ENCODE measurements at regions not wholly inside any gene's neighbourhood (a gene's known extent, or its start where the extent isn't known, plus 50 kb on each side); places are given as distances from the start of the nearest gene placed in this dataset.

DNA sequence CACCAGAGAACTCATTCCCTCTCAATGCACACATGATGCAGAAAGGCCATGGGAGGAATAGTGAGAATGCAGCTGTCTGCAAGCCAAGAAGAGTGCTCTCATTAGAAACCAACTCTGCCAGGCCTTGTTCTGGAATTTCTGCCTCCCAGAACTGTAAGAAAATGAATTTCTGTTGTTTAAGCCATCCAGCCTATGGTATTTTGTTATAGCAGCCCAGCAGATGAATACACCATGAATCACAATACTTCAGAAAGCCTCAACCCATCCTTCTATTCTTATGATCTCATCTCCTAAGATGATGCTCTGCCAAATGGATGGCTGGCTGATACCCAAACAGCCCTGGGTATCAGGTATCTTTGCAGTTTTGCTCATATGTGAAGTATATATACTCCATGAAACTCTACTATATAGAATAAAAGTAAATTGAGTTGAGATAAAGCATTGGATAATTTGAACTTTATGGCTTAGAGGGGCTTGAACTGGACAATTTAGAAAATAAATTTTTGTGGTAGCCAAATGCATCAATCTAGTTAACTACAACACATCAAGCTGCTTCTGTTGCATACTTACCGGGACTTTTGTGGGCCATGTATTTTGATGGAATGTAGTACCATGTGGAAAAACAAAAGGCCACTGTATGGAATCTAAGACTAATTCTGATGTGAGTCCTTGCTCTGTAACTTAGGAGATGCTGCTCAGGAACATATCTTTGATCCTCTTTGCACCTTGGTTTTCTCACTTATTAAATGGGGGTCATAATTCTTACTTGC is 245.9 kb downstream of the HS3ST1 start:
- no peak for FAIRE-seq

- FAIRE-seq: no peak
Measured at GRCh38 chr4:11182031-11182430, 246.7 kb downstream of the HS3ST1 start.

DNA sequence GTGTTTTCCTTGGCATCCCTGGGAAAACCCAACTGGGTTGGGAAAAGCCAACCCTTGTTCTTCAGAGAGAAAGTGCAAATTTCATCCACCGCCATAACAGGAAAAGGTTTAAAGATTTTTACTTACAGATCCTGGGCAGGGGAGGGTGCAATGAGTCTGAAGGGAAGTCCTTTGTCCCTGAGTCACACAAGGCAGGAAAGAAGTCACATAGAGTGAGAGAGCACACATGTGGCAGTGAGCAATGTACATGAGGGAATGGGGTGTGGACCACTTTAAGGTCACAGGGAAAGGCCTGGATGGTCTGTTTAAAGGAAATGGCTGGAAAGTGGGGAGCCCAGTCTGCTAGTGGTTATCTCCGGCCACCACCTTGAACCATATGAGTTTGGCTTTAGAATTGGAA is 248.9 kb downstream of the HS3ST1 start:
- FAIRE-seq: no peak

- FAIRE-seq: no peak
Measured at GRCh38 chr4:11178433-11178832, 250.3 kb downstream of the HS3ST1 start.

DNA sequence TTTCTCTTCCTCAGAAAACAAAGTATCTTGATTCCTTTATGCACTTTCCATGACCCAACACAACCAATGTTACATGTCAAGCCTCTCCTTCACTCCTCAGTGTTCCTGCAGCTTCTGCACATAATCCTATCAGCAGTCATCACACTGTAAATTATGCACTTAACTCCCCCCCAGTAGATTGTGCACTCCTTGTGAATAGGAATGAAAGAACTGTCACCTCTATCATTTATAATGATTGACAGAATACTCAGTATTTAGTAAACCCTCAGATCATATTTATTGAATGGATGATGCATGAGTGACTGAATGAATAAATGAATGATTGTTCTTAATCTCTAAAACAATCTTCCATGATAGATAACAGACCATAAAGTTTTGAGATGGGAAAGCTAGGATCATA is 253.3 kb downstream of the HS3ST1 start:
- FAIRE-seq: no peak

DNA sequence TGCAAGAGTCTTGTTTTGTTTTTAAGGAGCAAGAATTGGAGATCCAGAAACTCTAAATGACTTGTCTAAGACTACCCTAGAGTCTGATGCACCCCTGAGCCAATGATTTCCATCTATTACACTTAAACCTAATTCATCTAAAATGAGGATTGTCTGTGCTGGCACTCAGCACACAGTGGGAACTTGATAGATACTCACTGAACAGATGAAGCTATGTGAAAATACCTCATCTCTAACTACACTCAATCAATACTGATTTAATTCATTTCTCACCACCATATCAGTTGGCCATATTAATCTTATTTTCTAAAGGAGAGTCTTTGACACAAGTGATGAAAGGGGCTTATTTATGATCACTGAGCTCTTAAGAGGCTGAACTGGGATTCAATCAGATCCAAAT is 262.1 kb downstream of the HS3ST1 start:
- FAIRE-seq: no peak

DNA sequence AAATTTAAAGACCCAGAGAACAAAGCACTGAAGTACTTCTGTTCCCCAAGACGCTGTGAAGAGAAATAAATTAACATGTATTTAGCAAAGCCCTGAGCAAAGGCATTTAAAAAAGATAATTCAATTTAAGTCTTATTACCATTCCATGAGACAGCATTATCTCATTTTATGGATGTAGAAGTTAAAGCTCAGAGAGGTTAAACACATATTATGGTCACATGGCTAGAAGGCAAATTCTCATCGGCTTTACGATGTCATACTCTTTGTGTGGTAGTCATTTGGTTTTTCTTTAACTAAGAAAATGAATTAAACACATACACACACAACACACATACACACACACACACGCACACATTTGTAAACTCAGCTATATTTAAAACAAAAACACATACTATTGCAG is 262.7 kb downstream of the HS3ST1 start:
- FAIRE-seq: no peak

DNA sequence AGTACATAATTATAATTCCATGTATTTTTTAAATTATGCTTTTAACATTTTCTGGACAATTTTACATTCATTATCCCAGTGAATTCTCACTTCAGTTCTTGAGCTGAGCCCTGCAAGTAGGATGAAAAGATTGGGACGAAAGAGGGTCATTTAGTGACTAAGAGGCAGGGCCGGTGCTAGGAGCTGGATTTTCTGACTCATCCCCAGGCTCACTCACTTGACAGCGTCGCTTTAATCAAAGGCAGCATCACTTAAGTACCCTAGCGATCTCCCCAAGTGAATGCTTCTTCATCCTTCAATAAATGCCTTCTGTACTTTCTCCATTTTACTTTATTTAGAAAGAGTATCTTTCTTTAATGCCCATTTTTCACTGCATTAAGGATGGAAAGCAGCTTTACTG is 263.6 kb downstream of the HS3ST1 start:
- no peak for FAIRE-seq

- no peak for FAIRE-seq
Measured at GRCh38 chr4:11160288-11160687, 268.4 kb downstream of the HS3ST1 start.

DNA sequence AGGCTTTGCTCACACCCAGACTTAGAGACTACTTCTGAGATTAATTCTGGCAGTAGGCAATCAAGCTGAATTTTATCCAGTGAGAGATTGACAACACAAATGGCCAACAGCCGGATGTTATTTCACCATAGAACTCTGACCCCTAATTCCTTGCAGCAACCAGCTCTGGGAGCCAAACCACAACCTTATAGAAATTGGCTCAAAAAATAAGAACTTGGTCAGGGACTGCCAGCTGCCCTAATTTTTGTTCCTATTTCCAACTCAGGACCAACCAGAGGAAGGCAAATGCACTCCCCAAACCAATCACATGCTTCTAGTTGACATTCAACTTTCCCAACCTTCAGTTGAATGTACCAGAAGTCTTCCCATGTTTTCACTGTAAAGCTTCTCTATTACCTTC is 269.7 kb downstream of the HS3ST1 start:
- no peak for FAIRE-seq

DNA sequence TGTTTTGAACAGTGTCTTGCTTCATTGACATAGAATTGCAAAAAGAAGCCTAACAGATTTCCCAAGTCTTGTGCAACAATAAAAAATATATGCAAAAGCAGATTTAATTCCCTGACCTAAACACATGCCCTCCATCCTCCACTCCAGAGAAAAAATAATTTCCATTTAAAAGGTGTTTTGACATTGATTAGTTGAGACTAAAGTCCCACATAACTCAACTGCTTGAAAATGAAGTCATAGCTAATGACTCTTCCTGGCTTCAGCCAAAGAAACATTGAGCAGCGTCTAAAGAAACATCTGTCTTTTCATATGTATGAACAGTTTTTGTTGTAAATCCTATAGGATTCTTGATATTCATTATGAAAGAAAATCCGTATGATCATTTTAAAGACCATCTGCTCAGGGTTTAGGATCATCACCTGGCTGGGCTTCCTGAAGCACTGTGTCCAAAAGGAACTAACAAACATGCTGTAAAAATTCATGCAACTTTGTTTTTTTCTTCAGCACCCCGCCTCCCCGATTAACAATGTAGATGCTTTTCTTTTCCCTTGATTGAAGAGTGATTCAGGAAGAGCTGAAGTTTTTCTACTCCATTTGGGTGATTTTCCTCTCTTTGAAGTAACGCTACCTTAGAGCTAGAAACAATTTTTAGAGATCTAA is 273.4 kb downstream of the HS3ST1 start:
- no peak for FAIRE-seq

DNA sequence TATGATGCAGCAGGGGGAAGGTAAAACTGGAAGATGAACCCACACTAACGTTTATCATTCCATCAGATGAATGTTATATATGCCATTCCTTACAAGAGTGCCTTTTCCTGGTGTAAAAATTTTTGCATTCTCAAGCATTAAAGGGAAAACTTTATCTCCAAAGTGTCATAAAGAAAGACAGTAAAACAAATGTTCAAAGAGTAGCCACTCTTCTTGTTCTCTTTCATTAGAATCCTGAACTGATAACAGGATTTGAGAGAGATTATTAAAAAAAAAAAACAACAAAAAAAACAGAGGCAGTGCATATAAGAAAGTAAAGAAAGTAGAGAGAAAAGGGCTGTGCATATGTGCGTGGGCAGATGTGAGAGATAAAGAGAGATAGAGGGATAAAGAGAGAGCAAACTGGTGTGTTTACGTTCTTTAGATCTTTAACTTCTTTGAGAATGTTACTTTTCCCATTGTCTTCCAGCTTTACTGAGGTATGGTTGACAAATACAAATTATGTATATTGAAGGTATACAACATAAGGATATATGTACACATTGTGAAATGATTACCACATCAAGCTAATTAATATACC is 275.4 kb downstream of the HS3ST1 start:
- no peak for FAIRE-seq

- no peak for FAIRE-seq
Measured at GRCh38 chr4:11152684-11153083, 276.0 kb downstream of the HS3ST1 start.

GRCh38 chr4:11151500-11151899 is 277.2 kb downstream of the HS3ST1 start:
- FAIRE-seq: no peak

- no peak for FAIRE-seq
Measured at GRCh38 chr4:11149612-11150259, 279.0 kb downstream of the HS3ST1 start.

DNA sequence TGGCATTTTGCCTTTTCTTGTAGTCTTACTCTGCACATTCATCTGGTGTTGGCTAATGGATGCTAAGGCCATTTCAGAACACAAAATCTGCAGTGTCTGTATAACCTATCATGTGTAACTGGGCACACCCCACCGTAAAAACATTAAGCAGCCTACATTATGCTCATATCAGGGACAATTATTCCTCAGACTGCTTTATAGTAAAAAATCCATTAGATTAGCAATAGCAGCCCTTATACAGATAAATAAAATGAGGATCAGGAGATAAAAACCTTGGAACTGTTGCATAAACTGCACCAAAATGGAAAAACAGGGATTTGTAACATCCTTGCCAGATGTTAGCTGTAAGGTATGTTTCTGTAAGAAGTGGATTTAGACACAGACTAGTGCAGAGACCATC is 288.8 kb downstream of the HS3ST1 start:
- no peak for FAIRE-seq

GRCh38 chr4:11138964-11139363 is 289.7 kb downstream of the HS3ST1 start:
- FAIRE-seq: no peak

GRCh38 chr4:11134705-11135104 is 294.0 kb downstream of the HS3ST1 start:
- no peak for FAIRE-seq

DNA sequence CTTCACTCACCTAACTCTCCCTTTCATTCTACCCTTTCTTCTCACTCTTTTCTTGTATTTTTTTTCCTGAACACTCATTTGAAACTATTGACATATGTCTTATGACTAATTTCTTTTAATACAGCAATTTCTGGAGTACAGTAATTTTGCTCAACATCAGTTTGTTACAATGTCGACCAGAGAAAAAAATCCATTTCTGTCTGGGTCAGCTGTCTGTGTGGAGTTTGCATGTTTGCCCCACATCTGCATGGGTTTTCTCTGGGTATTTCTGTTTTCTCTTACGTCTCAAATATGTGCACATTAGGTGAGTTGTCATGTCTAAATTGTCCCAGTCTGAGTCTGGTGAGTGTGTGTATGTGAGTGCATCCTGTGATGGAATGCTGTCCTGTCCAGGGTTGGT is 294.8 kb downstream of the HS3ST1 start:
- FAIRE-seq: no peak

DNA sequence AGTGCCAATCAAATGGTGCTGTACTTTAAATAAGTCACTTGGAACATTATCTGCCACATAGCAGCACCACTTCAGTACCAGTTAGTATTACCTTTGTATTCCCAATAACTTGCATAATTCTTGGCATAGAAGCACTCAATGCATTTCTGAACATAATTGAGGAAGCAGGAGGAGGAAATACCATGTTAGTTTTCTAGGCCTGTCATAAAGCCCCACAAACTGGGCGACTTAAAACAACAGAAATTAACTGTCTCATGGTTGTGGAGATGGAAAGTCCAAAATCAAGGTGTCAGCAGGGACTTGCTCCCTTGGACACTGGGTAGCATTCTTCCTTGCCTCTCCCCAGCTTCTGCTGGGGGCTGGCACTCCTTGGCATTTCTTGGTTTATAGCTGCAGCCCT is 296.2 kb downstream of the HS3ST1 start:
- FAIRE-seq: no peak

GRCh38 chr4:11131491-11131890 is 297.2 kb downstream of the HS3ST1 start:
- FAIRE-seq: no peak

DNA sequence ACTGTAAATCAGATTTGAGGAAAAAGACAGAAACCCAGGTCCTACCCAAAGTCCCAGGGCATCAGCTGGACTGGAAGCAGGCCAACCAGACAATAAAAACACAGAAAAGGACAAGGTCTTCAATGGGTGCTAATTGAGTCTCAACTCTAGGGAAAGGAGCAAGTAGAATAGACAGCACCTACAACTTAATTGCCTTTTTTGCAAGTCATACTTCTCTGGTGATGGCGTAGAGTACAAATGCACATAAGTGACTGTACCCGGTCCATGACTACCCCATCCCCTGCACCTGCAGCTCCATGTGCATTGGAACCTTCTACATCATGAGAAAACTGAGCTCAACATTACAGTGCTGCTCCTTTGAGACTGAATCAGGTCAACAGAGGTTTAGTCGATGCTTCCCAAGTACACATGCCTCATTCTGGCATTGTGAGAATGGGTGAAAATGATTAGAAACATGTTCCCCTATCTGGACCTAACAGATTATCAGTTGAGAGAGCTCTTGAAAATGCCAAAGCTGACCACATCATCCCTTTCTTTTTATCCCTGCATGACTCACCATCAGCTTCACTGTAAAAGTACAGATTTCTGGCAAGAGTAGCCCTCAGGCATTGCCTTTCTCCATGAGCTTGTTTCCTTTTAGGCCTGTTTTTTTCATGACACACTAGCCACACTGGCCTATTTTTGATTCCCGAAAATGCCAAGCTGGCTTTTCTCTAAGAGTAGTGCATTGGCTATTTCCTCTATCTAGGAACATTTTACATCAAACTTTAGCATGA is 298.3 kb downstream of the HS3ST1 start:
- no peak for FAIRE-seq

DNA sequence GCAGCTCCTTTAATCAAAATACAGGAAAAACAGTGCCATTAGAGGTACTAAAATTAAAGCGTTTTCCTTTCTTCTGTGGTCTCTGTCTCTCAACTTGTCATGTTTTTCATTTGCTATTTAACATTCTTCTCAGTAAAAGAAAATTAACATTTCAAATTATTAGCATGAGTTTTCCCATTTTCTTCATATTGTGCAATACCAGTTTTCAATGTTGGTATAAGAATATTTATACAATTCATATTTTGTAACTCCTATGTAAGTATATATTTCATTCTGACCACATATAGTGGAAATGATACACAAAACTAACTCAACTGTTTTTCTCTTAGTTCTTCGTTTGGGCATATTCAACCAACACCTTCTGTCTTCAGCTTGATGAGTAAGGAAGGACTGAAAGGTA is 308.3 kb downstream of the HS3ST1 start:
- no peak for FAIRE-seq
